Left lung (tissue), 4 donors: ENCODE measurements at regions not wholly inside any gene's neighbourhood (a gene's known extent, or its start where the extent isn't known, plus 50 kb on each side); places are given as distances from the start of the nearest gene placed in this dataset.

Experiments
- ATAC-seq: fragments of 200-7000 bp; cut with Tn5 transposase; one replicate; pipeline ENCODE4 v1.9.1; 2020; ENCODE audit warnings: moderate library complexity
- DNase-seq, 4 donors: peaks; one replicate each; pipeline ENCODE4 v3.0.0-alpha.2; 2013 to 2020
- H3K27ac ChIP-seq, 2 donors: fragments of 200-600 bp; sonication (generic) in 1 of 2; one replicate each; pipeline versions ENCODE4 v1.5.0 to v1.8.0; 2020 to 2021
- H3K27me3 ChIP-seq, 2 donors: fragments of 200-600 bp; sonication (generic) in 1 of 2; one replicate each; pipeline versions ENCODE4 v1.5.0 to v1.8.0; 2020 to 2021
- H3K36me3 ChIP-seq, 2 donors: fragments of 200-600 bp; sonication (generic) in 1 of 2; one replicate each; pipeline versions ENCODE4 v1.5.0 to v1.8.0; 2020 to 2021
- H3K4me1 ChIP-seq, 2 donors: fragments of 200-600 bp; one replicate each; pipeline ENCODE4 v1.8.0; 2021
- H3K4me3 ChIP-seq, 2 donors: fragments of 200-600 bp; sonication (generic) in 1 of 2; one replicate each; pipeline versions ENCODE4 v1.5.0 to v1.8.0; 2020 to 2021; ENCODE audit warnings: mild to moderate bottlenecking in 1 of 2
- H3K9me3 ChIP-seq, 2 donors: fragments of 200-600 bp; sonication (generic) in 1 of 2; one replicate each; pipeline versions ENCODE4 v1.5.0 to v1.8.0; 2020 to 2021
- intact Hi-C, 2 donors: fragments of 100-400 bp; cut with DNase I; formaldehyde crosslinking; loops; one replicate each; pipeline versions ENCODE4 v1.11.2 to v1.14.2; 2022
- TF ChIP-seq, protein P1 (sequence below), 2 donors: fragments of 200-600 bp; sonication (generic) in 1 of 2; IDR thresholded peaks; one replicate each; pipeline versions ENCODE4 v1.5.0 to v1.8.0; 2021; ENCODE audit warnings: antibody characterized with exemption in 2 of 2
- donor health status: DM: no; HTN: yes; CAD: no.
- donor health status: DM: no; HTN: no; CAD: no.

DNA sequence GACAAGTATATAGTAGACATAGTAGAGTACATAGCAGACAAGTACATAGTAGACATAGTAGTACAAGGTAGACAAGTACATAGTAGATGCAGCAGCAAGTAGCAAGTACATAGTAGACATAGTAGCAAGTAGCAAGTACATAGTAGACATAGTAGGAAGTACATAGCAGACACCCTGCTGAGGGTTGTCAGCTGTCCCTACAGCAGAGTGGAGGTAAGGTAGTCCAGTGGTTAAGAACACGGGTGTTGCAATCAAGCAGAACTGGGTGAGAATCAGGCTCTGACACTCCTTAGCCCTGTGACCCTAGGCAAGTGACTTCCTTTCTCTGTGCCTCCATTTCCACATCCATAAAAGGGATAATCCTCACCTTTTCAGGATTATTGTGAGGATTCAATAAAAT is 94.7 kb downstream of the NOG start:
- intact Hi-C loops: no loop called here
- Histone ChIP-seq H3K27ac (no peak overlapping the region), H3K27me3 (peaks cover 0 to 9% of the 10 kb centered on the region in 2 donors), H3K4me3 (no peak overlapping the region), H3K9me3 (no peaks in the 10 kb centered on the region), H3K4me1 (no peaks in the 10 kb centered on the region), H3K36me3 (no peaks in the 10 kb centered on the region)
- TF ChIP-seq, protein P1, sequence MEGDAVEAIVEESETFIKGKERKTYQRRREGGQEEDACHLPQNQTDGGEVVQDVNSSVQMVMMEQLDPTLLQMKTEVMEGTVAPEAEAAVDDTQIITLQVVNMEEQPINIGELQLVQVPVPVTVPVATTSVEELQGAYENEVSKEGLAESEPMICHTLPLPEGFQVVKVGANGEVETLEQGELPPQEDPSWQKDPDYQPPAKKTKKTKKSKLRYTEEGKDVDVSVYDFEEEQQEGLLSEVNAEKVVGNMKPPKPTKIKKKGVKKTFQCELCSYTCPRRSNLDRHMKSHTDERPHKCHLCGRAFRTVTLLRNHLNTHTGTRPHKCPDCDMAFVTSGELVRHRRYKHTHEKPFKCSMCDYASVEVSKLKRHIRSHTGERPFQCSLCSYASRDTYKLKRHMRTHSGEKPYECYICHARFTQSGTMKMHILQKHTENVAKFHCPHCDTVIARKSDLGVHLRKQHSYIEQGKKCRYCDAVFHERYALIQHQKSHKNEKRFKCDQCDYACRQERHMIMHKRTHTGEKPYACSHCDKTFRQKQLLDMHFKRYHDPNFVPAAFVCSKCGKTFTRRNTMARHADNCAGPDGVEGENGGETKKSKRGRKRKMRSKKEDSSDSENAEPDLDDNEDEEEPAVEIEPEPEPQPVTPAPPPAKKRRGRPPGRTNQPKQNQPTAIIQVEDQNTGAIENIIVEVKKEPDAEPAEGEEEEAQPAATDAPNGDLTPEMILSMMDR (IDR thresholded peaks at IDR 0.05): no peak
- ATAC-seq: no peak
- no peak for DNase-seq

DNA sequence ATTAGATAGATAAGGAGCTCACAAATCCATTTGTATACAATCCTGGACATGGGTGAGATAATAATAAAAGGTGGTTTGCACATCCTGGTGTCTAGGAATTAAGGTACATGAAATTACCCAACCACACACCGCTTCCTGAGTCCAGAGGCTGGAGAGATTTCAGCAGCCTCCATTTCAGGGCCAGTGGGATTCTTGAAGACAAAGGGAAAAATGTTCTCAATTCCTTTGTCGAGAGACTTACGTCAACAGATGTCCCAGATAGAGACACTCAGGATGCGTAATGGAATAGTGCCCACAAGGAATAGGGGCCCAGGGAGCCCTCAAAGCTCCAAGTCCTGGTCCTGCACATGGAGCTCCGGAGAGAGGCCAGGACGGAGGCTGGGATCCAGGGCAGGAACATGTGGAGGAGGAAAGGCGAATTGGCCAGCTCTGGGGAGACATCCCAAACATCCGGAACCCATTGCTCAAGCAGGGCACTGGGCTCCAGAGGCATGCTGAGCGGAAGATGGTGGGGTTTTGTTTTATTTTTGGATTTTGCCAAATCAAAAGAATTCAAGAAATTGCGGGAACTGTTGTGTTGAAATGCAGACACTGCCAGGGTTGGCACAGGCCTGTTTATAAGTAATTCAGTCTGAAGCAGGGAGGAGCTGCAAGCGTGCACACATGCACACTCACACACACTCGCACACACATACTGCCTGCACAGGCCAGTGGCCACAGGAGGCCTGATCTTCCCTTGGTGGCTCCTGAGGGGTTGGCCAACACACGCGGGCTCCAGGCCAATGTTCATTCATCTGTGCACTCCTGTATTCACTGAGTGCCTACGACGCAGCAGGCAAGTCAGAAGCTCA is 97.2 kb downstream of the NOG start:
- Histone ChIP-seq H3K4me1 (no peaks in the 10 kb centered on the region), H3K4me3 (no peak overlapping the region), H3K36me3 (no peaks in the 10 kb centered on the region), H3K9me3 (no peaks in the 10 kb centered on the region), H3K27ac (no peak overlapping the region), H3K27me3 (no peaks in the 10 kb centered on the region)
- intact Hi-C loops: no loop called here
- DNase-seq: no peak
- ATAC-seq: no peak
- TF ChIP-seq, protein P1 (IDR thresholded peaks at IDR 0.05): no peak

DNA sequence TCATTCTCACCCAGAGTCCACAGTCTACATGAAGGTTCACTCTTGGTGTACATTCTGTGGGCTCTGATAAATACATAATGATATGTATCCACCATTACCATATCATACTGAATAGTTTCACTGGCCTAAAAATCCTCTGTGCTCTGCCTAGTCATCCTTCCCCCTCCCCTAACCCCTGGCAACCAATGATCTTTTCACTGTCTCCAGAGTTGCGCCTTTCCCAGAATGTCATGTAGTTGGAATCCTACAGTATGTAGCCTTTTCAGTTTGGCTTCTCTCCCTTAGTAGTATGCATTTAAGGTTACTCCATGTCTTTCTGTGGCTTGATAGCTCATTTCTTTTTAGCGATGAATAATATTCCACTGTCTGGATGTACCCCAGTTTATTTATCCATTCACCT is 101.3 kb downstream of the NOG start:
- TF ChIP-seq, protein P1 (IDR thresholded peaks at IDR 0.05): no peak
- Histone ChIP-seq H3K9me3 (no peaks in the 10 kb centered on the region), H3K4me3 (no peak overlapping the region), H3K4me1 (peaks cover 5 to 8% of the 10 kb centered on the region in 2 donors), H3K27ac (no peak overlapping the region), H3K27me3 (no peaks in the 10 kb centered on the region), H3K36me3 (no peaks in the 10 kb centered on the region)
- intact Hi-C loops: no loop called here
- no peak for ATAC-seq
- DNase-seq: no peak

DNA sequence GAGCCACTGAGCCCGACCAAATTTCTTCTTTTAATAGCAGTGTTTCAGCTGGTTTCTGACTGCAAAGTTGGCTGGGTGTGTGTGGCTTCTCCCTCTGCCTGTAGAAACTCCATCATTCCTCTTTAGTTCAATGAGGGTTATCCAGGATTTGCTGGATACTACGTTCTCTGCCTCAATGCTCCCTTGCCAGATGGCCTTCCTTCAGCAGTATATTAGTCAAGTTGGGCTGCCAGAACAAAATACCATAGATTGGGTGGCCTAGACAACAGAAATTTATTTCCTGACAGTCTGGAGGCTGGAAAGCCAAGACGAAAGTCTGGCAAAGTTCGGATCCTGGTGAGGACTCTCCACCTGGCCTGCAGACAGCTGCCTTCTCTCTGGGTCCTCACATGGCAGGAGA is 103.7 kb downstream of the NOG start:
- no peak overlapping the region for H3K27ac ChIP-seq

More for the DNA sequence above, 103.7 kb downstream of the NOG start:
- TF ChIP-seq, protein P1 (IDR thresholded peaks at IDR 0.05): no peak
- DNase-seq: no peak
- peaks cover 8 to 10% of the 10 kb centered on the region in 2 donors for H3K4me1 ChIP-seq
- no peak overlapping the region for H3K4me3 ChIP-seq
- H3K27me3 ChIP-seq: no peaks in the 10 kb centered on the region
- H3K36me3 ChIP-seq: no peaks in the 10 kb centered on the region
- no peaks in the 10 kb centered on the region for H3K9me3 ChIP-seq
- ATAC-seq: peak; percentile 20
- intact Hi-C loops: no loop called here
